ENCODE measurements at regions not wholly inside any gene's neighbourhood (a gene's known extent, or its start where the extent isn't known, plus 50 kb on each side); places are given as distances from the start of the nearest gene placed in this dataset.
A peak's percentile ranks its signal among the peaks of the same experiment; 100 is the strongest.
"Not testable (repeated sequence)": the region's sequence is repeated elsewhere in the genome, so short reads cannot be mapped to it uniquely, and the experiment has no call there.

DNA sequence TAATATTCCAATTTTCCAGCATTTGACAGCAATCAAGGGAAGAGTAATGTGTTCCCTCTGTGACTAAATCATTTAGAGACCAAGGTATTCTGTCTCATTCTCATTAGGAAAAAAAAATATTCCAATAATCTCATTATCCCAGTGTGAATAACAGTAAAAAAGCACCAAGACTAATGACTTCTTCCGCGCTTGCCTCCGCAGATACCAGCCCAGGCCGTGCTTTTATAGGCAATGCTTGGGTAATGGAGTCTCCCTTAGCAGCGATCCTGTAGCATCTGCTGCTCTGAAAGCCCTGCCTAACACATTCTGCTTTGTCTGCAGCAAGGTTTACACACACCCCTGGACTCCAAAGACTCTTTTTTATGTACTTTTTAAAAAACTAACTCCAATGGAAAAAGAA, 470.0 kb upstream of the CAMK1G start:
- no peak for DNase-seq (ENCODE audit: low spot score)

DNA sequence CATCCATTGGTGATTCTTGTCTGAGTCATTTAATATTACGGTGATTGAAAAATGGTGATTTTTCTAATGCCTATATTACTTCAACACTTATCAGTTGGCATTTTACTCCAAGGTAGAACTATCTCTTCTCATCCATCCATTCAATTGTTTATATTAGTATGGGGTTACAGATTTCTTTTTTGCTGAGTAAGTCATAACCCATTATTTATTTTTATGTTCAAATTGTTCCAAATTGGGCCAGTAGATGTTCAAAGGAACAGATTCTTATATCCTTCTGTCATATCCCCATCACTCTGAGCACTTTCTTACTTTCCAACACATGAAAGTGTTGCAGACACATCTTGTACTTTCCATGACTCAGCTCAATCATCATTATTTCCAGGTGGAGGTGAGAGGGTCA, 466.8 kb upstream of the CAMK1G start:
- DNase-seq (ENCODE audit: low spot score) = no peak

DNA sequence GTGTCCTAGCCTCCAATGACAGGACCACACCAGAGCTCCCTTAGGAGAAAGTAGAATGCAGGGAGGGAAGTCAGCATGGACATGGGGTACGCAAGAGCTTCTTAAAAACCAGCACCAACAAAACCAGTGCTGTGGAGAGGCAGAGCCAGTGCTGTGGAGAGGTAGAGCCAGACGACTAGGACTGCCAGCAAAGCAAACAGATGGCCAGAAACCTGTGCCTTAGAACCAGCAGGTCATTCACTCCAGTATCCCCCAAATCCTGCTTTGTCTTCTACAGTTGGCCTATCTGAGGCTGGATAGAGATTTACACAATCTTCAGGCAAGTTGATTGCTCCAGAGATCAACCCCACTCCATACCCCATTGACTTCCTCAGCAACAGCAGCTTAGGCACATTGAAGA, 459.9 kb upstream of the CAMK1G start:
- peak; percentile 63 for DNase-seq (ENCODE audit: low spot score)

DNA sequence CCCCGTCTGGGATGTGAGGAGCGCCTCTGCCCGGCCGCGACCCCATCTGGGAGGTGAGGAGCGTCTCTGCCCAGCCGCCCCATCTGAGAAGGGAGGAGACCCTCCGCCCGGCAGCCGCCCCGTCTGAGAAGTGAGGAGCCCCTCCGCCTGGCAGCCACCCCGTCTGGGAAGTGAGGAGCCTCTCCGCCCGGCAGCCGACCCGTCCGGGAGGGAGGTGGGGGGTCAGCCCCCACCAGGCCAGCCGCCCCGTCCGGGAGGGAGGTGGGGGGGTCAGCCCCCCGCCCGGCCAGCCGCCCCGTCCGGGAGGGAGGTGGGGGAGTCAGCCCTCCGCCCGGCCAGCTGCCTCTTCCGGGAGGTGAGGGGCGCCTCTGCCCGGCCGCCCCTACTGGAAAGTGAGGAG, 454.4 kb upstream of the CAMK1G start:
- DNase-seq (ENCODE audit: low spot score) = not testable (repeated sequence)

DNA sequence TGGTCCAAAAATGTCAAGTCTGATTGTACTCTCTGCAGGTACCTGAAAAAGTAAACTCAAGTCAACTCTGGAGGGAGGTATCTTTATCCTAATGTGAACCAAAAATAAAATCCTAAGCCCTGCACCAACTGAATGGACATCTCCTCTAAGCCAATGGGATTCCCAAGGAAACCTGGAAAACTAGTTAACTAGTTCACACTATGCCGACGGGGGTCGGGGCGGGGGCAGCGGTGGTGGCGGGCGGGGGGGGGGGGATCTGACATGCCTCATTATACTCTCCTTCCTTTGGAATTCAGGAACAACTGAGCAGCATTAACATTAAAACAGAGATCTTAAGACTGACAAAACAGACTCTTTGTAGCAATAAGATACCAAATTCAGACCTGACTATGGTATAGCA, 452.6 kb upstream of the CAMK1G start:
- DNase-seq (ENCODE audit: low spot score) = no peak

DNA sequence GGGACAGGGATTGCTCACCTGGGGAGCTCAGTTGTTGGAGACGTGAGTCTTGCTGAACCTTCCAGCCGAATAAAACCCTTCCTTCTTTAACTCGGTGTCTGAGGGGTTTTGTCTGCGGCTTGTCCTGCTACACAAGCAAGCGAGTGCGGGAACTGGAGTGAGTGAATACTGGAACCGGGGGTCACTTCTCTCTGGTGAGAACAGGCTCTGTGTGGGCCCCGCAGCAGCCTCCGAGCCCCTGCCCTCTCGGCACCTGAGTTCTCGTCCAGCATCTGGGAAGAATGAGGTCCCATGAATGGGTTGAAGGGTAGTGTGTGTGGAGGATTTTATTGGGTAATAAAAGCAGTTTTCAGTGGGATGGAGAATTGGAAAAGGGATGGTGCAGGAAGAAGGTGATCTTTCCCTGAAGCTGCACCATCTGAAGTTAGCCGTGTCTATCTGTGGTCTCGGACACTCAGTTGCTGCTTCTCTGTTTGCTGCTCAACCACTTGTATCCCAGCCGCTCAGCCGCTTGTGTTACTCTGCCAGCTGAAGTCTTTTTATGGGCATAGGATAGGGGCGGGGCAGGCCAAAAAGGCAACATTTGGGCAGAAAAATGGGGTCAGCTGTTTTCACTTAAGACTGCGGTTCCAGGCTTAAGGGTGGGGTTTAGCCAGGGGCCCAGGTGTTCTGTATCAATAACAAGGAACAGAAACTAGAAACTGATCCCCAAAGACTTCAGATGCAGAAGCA, 450.6 kb upstream of the CAMK1G start:
- DNase-seq (ENCODE audit: low spot score) = no peak

DNA sequence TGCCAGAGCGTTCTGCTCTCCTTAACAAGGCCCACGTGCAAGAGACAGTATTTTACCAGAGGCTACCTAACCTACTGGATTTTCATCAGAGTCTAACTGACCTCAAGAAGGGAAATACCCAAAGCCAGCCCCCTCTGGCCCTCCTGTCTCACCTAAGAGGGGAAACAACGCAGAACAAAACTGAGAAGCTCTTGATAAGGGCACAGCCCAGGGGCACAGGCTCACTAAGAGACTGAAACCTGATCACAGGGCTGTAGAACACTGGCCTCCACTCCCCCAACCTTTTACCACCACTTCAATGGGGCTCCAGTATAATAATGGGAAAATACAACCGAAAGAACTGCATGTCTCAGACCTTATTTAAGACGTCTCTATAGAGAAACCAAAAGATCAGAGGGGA, 449.5 kb upstream of the CAMK1G start:
- no peak for DNase-seq (ENCODE audit: low spot score)

DNA sequence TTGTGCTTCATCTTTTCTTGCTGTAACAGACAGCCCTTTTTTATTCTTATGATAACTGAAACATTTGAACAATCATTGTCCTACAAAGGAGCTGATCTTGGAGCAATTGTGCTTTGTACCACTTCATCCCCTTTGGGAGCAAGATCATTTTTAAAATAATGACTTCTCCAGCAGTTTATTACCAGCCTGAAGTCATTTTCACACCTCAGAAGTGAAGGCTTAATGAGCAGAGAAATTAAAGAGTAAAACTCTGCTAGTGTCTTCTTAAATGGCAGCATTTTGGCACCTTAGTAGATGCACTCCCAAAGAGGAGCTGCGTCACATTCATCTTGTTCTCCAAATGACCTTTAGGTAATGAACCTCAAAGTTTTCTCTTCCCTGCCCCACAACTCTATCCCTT, 439.6 kb upstream of the CAMK1G start:
- no peak for DNase-seq (ENCODE audit: low spot score)

DNA sequence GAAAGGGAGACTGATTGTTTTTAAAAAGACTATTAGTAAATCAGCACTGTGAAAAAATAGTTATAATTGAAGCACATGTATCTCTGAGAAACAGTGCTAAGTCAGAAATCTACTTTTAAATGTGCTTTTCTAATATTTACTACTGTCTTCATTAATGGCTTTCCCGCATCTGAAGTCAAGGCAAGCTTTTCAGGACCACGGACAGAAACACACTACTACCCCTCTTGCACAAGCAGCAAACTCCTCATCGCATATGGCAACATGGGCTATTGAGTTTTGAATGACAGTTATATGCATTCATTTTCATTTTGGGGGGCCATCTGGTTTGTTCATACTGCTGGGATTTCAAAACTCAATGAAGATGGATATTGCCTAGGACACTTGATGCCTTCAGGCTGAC, 433.4 kb upstream of the CAMK1G start:
- DNase-seq (ENCODE audit: low spot score) = no peak

DNA sequence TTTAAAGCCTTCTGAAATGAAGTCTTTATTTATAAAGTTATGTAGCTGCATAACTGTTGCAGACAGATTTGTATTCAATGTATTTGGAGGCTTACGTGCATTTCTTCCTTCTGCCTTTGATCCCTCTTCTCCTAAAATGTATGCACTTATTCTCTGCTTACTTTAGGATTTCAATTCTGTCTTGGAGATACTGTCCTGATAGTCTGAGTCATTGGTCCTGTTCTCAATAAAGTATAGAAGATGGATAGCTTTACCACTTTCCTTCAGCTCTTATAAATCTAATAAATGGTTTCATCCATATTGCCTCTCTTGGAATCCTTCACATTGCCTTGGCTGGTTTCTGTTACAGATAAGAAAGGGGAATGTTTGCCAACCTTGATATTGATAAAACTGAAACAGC, 430.1 kb upstream of the CAMK1G start:
- no peak for DNase-seq (ENCODE audit: low spot score)

DNA sequence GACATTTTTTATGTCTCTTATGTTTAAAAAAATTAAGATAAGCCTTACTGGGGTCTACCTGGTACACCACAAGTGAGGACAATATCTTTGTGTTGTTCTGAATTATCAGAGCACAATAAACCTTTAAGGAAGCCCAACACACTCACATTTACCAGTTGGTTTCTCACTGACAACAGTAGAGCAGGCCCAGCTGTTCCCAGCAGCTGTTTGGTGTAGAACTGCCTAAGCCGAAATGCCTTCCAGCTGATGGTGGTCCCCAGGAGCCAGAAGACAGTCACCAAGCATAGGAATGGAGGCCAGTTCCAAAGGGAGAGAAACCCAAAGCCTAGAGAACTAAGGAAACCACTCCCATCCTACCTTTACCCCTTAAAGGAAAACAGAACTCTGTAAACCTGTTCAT, 428.6 kb upstream of the CAMK1G start:
- DNase-seq (ENCODE audit: low spot score) = no peak

DNA sequence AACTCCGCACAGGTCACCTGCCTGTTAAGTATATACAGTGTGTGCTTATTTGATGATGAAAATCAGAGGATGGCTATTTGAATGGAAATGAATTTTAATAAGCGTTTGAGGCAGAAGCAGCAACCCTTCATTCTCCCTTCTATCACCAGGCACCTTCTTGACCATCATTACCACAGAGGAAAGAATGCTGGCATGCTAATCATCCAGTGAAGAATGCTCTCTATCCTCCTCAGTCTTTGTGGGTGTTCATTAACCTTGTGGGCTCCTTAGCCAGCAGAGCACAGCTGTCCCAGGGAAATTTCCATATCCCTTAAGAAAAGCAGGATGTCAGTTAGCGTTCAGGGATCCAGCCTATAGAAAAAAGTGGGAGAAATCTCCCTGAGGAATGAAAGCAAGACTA, 428.0 kb upstream of the CAMK1G start:
- no peak for DNase-seq (ENCODE audit: low spot score)

DNA sequence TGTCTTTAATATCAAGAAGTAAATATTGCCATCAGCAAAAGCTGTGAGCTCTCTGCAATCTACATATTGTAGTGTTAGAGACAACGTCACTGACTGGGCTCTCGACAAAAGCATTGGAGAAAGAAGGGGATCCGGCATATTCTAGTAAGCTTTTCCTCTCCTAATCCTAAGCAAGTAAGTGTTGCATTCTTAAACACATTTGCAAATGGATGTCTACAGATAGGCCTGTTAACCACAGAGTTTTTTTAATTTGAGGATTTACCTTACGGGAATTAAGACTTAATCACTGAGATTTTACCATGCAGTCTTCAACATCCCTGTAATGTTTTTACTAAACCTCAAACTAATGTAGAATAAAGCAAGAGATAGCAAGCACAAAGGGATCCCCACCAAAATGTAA, 426.5 kb upstream of the CAMK1G start:
- no peak for DNase-seq (ENCODE audit: low spot score)

DNA sequence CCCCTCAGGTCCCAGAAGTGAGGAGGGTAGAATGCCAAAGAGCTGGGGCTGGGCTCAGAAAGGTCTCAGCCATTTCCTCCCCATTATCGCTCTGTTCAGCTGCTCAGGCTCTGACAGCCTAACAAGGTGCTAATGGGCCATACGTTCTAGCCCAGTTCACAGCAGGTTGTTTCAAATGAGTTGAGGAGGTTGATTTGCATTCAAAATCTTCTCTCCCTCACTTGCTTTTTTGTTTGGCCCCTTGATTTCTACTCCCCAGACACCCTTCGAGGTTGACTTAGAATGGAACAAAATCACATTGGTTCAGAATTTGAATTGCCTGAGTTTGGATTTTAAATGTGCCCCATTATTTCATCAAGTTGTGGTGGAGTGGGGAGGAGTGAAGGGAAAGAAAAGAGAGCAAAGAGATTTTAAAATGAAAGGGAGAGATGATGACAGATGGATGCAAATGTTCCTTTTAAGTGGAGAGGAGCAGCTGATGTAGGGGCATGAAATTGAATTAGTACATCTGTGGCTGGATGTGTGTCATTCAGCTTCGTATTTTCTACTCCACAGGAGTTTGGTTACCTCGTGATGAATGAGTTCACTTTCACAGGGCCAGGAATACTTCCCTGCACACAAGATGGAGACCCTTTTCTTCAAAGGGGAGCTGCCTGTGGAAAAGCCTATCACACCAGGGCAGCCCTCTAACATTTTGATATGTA, 425.8 kb upstream of the CAMK1G start:
- DNase-seq (ENCODE audit: low spot score) = no peak

DNA sequence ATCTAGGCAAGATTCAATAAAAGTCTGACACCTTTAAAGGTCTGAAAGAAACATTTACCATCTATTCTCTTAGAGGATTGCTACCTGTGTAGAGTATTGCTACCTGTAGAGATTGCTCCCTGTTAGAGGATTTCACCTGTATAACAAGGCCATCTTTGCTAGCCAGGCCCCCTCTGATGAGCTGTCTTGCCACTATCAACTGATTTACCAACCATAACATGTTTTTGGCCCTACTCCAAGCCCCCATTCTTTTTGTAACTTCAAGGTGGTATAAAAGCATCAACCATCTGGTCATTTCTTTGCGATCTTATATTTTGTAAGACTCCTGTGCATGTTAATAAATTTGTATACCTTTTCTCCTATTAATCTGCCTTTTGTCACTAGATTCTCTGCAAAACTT, 424.7 kb upstream of the CAMK1G start:
- DNase-seq (ENCODE audit: low spot score) = no peak

DNA sequence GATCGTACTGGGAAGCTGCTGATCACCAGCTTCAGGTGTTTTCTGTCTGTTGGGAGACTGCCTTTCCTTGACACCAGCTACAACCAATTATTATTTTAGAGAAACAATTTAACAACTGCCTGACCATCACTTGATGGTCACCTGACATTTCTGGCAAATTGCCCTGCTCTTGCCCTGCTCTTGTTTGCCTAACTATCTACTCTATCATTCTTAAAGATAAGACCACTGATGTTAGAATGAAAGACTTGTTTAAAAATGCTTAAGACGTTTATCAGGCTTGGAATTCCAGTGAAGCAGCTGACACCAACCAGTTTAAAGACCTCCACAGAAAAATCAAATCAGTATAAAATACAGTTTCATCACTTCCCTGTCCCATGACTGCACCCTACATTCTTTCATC, 423.3 kb upstream of the CAMK1G start:
- no peak for DNase-seq (ENCODE audit: low spot score)

DNA sequence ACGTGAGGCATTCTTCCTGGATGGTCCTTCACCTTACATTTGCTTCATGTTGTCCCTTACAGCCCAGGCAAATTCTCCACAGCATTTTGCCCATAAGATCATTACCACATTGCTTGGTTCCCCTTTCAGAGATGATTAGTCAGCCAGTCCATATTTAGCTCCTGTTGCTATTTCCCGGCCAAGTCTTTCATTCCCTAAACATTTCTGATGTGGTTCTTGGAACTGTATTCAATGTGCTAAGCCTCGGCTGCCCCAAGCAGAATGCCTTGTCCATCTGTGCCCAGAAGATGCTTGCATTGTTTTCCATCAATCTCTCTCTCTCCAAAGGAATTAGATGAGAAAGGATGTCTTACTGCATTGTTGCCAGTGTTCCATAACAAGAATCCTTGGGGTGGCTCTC, 420.9 kb upstream of the CAMK1G start:
- DNase-seq (ENCODE audit: low spot score) = peak; percentile 12

DNA sequence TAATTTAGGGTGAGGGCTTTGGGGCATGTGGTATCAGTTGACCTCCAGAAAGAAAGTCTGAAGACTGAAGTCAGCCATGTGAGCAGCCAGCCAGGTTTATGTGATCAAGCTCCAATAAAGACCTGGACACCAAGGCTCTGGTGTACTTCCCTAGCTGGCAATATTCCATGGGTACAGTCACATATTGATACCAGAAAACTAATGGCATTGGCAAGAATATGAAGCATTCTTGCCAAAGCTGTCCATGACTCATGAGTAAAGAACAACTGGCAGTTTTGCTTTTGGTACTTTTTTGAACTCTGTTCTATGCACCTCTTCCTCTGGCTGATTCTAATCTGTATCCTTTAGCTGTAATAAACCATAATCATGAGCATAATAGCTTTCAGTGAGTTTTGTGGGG, 415.3 kb upstream of the CAMK1G start:
- no peak for DNase-seq (ENCODE audit: low spot score)

DNA sequence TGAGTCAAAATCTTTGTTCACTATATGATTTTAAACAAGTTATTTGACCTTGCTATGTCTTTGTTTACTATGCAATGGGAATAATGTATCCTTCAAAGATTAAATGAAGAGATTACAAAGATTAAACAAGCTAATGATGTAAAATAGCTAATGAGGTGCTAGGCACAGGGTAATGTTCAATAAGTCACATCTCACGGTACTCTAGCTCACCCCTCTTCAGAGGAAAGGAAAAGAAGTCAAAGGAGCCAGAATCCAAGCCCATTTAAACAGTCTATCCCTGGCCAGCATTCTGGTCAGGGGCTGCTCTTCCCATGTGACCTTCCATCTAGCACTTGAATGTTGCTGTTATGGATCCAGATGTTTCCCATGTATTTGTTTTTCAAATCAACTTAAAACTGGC, 412.4 kb upstream of the CAMK1G start:
- no peak for DNase-seq (ENCODE audit: low spot score)

DNA sequence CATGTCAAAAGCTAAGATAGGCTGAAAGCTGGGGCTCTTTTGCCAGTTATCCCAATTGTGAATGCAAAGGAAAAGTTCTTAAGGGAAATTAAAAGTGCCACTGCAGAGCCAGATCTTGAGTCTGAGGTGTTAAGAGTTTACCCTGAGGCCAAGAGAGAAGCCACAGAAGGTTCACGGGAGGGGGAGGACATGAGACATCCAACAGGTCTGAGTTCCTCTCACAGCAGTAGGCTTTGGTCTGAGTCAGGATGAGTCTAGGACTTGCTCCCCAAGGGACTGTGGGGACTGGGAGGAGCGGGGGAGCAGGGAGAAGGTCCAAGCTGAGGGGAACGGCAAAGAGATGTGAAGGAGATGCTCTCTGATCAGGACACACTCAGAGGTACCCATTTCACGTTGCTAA, 411.2 kb upstream of the CAMK1G start:
- DNase-seq (ENCODE audit: low spot score) = no peak

DNA sequence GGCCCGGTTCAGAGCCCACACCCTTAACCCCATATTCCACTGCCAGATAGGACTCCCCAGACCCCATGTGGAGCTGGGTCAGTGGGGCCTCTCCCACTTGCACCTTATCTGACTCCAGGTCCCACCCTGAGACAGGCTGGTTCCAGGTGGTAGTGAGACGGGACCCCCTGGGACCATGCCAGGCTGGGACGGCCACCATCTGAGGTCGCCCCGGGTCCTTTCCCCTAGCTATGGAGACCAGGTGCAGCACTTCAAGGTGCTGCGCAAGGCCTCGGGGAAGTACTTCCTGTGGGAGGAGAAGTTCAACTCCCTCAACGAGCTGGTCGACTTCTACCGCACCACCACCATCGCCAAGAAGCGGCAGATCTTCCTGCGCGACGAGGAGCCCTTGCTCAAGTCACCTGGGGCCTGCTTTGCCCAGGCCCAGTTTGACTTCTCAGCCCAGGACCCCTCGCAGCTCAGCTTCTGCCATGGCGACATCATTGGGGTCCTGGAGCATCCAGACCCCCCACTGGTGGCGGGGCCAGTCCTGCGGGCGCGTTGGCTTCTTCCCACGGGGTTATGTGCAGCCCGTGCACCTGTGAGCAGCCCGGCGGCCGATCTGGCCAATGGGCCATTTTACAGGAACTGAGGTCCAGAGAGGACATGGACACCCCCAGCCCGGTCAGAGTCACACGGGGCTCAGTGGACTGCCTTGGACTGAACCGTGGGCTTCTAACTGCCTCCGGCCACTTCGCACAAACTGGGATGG, 410.5 kb upstream of the CAMK1G start:
- not testable (repeated sequence) for DNase-seq (ENCODE audit: low spot score)

DNA sequence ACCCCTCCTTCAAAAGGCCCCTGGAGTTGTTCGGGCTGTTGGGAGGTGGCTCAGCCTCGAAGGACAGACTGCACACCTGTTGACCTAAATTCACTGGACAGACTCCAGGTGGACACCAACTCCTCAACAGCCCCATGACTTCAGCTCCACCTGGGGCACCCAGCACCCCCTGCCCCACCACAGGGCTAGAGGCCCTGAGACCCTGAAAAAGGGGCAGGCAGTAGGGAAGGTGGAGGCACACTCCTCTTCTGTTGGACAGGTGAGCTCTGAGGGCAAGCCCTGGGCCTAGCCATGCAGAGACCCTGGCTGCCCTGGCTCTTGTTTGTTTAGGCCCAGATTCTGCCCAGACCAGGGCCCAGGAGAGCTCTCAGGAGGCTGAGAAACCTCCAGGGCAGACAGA, 409.7 kb upstream of the CAMK1G start:
- DNase-seq (ENCODE audit: low spot score) = not testable (repeated sequence)

DNA sequence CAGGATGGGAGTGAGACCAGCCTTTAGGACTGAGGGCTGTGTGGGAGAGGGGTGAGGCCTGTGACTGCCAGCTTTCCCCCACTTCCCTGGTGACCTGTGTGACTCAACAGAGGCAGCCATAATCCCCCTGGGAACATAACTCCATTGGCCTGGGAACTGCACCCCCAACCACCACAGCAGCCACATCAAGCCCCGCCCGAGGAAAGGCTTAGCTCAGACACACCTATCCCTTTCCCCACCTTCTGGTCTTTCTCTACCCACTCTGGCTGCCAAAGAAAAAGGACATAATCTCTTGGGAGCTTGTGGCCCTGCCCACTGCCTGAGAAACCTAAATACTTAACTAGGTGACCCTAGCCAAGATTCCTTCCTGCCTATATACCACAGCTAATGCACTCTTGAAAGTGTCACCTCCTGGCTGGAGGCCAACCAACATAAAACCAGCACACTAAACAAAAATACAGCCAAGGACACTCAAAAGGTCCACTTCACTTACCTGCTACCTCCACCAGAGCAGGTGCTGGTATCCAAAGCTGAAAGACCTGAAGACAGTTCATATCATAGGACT, 406.6 kb upstream of the CAMK1G start:
- DNase-seq (ENCODE audit: low spot score) = no peak
